HG03135 (cell line): ENCODE measurements at regions not wholly inside any gene's neighbourhood (a gene's known extent, or its start where the extent isn't known, plus 50 kb on each side); places are given as distances from the start of the nearest gene placed in this dataset.

Experiments used
- ATAC-seq: cut with Tn5 transposase; IDR thresholded peaks from one replicate; pipeline ENCODE4 v1.9.1; 2021; ENCODE audit warnings: mild to moderate bottlenecking, moderate library complexity; ENCODE audit not compliant: unreplicated experiment

- ATAC-seq, result no peak
Measured at GRCh38 chr14:22422238-22422637, 166.8 kb downstream of the DAD1 start.

- no peak for ATAC-seq
Measured at GRCh38 chr14:22420598-22421186, 168.3 kb downstream of the DAD1 start.

GRCh38 chr14:22419620-22420019 is 169.4 kb downstream of the DAD1 start:
- no peak for ATAC-seq

DNA sequence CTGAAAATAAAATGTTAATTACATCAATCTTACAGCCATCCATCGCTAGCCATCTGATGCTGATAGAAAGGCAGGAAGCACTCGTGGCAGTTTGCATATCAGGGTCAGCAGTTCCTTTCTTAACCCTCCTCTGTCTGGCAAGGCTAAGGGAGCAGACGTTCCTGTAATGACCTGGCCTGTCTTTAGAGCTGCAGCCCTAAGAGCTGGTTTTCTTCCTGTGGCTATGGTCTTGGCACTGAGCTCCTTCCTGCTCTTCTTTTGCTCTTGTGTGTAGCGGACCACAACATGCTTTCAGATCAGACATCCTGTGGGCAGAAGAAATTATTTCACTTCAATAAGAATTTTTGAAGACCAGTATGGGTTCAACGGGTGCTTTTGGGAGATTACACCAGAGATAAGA is 170.4 kb downstream of the DAD1 start:
- peak; percentile 57 for ATAC-seq

DNA sequence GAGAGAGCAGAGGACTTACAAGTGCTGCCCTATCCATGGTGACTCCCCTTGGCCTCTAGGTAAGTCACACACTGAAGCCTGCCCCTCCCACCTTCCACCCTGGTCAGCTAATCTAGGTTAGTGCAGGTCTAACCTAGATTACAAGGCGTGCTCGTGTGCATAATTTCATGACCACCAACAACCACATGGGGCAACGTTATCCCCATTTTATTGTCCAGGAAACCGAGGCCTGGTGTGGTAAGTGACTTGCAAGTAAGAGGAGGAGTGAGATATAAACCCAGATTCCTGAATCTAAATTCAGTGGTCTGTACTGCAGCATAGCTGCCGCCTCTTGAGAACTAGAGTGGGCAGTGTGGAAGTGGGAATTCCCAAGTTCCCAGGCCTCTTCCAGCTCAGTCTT is 171.1 kb downstream of the DAD1 start:
- no peak for ATAC-seq

DNA sequence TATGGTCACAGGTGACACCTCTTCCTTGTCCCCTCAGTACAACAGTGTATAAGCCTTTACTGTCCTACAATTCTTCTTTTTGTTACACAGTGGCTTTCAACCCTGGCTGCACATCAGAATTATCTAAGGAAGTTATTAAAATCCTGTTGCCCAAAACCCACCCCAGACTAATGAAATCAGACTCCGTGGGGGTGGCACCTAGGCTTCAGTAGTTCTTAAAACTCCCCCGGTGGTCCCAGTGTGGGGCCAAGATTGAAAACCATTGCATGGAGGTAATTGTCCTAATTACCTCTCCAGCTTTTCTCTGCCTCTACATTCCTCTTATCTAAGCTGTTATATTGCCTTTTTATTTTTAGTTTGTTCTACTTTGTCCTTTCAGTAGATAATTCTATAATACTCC is 172.8 kb downstream of the DAD1 start:
- ATAC-seq, result no peak

DNA sequence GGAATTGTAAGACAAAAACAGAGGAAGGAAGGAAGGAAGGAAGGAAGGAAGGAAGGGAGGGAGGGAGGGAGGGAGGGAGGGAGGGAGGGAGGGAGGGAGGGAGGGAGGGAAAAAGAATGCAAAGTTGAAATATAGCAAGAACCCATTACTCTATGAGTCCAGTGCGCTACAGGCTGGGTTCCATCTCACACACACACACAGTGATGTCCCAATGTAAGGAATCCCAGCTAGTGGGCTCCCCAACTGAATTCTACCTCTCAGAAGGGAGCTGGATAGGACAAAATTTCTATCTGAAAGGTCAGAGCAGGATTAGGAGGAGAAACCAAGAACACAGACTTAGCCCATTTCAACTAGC is 173.4 kb downstream of the DAD1 start:
- ATAC-seq, result no peak

DNA sequence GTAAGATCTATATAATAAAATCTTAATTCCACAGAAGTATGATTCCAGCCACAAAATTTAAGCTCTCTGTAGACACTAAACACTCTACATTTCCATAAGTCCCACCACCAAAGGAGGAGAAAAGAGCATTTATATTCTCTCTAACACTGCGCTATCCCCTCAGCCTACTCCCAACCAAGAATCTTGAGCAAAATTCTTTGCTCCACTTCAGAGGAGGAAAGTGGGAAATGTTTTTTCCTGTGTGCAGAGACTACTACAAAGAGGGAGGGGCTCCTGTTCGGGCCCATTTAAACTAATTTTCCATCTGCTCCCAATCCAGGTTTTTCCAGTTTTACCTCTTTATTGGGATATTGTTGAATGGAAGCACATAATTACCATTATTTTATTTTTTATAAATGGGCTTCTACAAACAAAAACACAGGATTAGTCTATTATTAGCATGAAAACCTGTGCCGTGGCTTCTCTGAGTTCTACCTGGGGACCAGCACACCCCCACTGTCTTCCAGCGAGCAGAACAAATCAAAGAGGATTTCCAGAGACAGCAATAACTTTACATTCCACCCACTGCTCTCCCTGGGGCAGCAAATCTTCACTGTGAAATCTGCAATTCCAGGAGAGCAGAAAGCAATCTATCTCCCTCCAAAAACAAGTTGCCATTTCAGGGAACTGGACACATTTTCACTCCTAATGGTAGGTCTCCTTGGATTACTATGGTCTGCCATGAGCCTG is 174.0 kb downstream of the DAD1 start:
- ATAC-seq, result no peak

DNA sequence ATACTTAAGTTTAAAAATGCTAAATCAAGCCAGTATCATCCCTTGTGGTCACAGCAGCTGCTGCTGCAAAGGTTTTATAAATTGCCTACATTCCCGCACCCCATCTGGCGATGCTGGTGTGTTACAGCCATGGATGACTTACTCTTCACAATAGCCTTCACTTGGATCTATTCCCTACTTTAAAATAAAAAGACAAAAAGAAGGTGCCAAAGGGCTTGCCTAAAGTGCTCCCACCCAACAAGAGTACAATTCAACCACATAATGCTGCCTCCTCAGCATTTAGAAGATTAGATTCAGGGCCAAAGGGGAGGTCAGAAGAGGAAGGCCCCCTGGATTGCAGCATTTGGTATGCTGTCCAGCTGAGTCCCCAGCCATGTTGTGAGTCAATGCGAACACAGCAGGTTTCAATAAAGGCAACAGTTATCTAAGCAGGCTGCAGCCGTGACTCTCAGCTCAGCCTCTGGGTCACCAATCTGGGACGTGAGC is 176.1 kb downstream of the DAD1 start:
- no peak for ATAC-seq

- no peak for ATAC-seq
Measured at GRCh38 chr14:22411398-22412055, 177.5 kb downstream of the DAD1 start.

DNA sequence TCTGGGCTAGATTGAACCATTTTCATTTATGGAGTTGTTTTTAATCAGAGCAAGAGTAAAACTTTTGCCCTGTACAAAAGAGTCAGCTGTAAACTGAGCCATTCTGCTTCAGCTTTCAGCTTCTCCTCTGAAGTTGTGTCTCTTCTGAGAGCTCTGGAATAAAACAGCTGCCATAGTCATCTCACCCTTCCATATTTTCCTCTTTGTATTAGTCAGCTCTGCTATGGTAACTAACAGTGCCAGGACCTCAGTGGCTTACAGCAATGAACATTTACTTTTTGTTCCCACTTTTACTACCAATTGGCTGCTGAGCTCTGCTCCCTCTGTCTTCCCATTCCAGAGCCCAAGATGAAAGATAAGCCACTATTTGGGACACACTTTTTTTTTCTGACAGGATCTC is 178.5 kb downstream of the DAD1 start:
- no peak for ATAC-seq

- no peak for ATAC-seq
Measured at GRCh38 chr14:22409006-22409405, 180.0 kb downstream of the DAD1 start.

DNA sequence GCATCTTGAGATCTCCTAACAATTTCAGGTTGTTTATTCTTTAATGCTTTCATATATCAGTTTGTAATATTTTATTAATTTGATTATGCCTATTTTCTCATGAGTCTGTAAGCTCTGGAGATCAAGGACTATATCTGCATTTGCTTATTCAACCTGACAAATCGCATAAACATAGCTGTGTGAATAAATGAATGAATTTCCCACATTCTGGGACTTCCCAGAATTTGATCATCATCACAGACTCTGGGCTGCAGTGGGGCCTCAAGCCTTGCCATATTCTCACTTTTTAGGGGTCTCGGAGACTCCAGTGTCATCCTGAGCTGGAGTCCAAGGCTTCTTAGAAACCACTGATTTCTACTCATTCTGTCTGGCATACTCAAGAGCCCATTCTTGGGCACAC is 180.5 kb downstream of the DAD1 start:
- no peak for ATAC-seq

DNA sequence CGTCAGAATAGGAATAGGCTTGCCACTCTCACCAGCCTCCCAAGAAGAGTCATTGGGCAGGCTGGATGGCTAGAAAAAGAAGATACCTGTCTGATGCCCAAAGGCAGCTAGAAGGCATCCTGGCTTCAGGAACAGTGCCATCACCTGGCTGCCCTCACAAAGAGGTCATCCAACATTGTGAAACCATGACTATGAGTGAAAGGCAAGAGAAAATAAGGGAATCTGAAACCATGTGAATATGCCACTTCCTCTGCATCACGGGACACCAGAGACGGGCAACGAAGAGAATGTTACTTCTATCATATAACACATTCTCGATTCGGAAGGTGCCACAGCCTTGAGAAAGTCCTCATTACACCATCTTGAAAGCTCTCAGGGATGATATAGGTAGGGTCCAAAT is 182.0 kb downstream of the DAD1 start:
- no peak for ATAC-seq

DNA sequence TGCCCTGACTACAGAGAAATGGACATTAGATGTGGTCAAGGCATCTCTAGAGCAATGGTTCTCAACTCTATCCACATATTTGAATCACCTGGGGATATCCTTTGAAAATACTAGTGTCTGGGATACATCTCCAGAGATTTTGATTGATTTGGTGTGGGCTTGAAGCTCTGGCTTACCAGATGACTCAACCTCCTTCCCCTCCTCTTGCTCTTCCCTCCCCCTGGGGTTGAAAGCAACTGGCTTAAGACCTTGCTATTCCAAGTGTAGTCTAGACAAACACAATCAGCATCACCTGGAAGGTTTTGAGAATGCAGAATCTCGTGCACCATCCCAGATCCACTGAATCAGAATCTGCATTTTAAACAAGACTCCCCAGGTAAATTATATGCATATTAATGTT is 183.8 kb downstream of the DAD1 start:
- ATAC-seq, result no peak

DNA sequence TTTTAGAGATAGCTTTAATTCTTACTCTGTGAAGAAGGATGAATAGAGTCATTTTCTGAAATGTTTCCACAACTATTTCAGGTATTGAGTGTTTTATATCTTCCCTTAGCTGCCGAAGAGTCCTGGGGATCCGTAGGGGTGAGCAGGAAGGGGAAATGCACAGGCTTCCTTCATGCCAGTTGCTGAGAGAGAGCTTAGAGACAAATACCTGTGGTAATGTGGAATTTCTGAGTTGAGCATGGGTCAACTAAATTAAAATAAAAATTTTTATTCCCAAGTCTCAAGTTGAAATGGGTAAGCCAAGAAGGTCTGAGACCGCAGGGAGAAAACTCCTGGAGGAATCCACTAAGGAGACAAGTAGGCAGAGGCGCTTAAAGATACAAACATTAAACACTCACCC is 185.7 kb downstream of the DAD1 start:
- ATAC-seq, result no peak

DNA sequence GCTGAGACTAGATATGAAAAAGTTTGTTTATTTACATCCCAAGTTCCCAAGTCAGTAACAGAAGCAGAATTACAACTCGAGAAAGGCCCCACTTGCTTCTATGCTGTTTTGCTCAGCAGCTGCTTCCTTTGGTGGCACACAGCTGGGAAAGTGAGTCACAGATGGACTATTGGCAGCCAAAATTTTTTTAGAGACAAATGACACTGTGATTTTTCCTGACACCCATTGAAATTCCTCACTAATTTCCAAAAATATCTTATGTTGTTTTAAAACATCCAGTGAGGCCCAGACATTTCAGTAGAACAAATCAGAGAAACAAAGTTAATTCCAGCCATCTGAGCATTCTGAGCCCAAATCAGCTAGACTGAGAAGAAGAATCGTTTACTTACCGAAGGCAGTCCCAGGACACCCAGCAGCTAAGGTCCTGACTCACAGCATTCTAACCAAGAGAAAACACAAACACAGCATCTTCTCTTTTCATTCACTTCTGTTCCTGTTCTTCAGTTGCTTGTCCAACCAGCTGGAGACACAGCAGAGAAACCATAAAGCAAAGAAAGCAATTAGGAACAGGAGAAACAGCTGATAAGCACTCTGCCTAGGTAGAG is 188.3 kb downstream of the DAD1 start:
- ATAC-seq, result no peak

DNA sequence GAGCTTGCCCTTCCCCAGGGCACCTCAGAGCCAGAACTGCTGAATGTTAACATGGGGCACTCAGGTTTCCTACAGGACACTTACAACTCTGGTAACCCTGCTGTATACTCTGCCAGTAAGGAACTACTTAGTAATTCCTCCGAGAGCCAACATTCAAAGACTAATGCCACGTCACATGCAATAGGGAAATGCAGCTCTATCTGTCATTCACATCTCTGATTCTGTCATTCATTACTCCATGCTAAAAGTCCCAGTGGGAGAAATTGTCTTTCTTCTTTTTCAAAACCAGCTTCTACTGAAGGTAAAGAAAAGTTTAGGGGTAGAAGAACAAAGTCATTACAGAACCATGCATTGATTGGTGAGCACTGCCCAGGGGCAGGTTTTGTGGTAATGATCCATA is 189.2 kb downstream of the DAD1 start:
- ATAC-seq, result no peak

GRCh38 chr14:22397221-22397737 is 191.7 kb downstream of the DAD1 start:
- no peak for ATAC-seq

- ATAC-seq, result no peak
Measured at GRCh38 chr14:22395803-22396202, 193.2 kb downstream of the DAD1 start.

DNA sequence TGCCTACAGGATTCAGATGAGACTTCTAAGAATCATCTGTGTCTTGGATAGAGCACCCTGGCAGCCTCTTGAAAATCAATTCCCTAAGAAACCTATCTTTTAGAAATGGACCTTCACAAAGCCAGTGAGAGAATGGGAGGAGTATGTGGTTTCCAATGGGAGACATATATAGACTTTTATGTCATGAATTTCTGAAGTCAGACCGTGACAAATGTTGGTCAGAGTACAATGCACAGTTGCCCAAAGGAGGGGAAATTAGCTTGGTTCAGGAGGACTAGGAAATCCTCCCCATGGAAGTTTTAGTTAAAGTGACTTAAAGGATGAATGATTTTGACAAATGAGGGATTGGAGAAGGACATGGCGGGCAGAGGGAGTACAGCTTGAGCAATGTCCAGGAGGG is 194.4 kb downstream of the DAD1 start:
- no peak for ATAC-seq

DNA sequence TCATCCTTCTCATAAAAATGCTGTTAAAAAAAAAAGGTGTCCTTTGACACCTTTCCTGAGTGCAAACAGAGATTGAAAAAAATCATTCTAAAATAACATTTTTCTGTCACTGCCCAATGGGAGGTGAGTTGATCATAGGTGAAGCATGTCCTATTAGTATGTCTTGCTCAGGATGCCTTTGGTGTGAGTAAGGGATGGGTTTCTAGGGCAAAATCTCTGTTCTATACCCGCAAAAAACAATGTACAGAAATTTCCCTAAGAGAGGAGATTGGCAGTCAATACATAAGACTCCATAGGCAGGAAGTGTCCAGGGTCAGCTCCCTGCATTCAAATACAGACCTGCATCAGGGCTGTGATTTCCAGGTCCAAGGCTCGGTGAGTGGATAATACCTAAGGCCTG is 195.2 kb downstream of the DAD1 start:
- no peak for ATAC-seq
